DOHH2 (cell line): ENCODE measurements at regions not wholly inside any gene's neighbourhood (a gene's known extent, or its start where the extent isn't known, plus 50 kb on each side); places are given as distances from the start of the nearest gene placed in this dataset.

Source experiments
- H3F3A ChIP-seq: fragments of 200-600 bp; sonication (generic), shearing (Covaris generic); 2 replicates; pipeline ENCODE4 v1.6.0; 2016; ENCODE audit warnings: antibody characterized with exemption, mild to moderate bottlenecking; ENCODE audit not compliant: control insufficient read depth, insufficient read depth
- H3K27ac ChIP-seq: fragments of 200-600 bp; sonication (generic); 2 replicates; pipeline ENCODE4 v1.5.1; 2014; ENCODE audit warnings: low read depth, mild to moderate bottlenecking, low read length, moderate library complexity
- H3K27me3 ChIP-seq: fragments of 200-600 bp; sonication (generic); 2 replicates; pipeline ENCODE4 v1.6.1; 2014; ENCODE audit warnings: mild to moderate bottlenecking, low read length, mixed read lengths; ENCODE audit not compliant: control insufficient read depth
- H3K36me3 ChIP-seq: fragments of 200-600 bp; sonication (generic); 2 replicates; pipeline ENCODE4 v1.6.1; 2014; ENCODE audit warnings: mild to moderate bottlenecking, low read length, moderate library complexity, mixed read lengths; ENCODE audit not compliant: control insufficient read depth
- H3K4me1 ChIP-seq: fragments of 200-600 bp; sonication (generic); 2 replicates; pipeline ENCODE4 v1.6.1; 2014; ENCODE audit warnings: mild to moderate bottlenecking, low read length, mixed read lengths; ENCODE audit not compliant: control insufficient read depth
- H3K4me2 ChIP-seq: fragments of 200-600 bp; sonication (generic); 2 replicates; pipeline ENCODE4 v1.6.0; 2014; ENCODE audit warnings: mild to moderate bottlenecking, low read length, moderate library complexity
- H3K4me3 ChIP-seq: fragments of 200-600 bp; sonication (generic); 2 replicates; pipeline ENCODE4 v1.5.1; 2014; ENCODE audit warnings: mild to moderate bottlenecking, low read length, mixed read lengths
- H3K79me2 ChIP-seq: fragments of 200-600 bp; sonication (generic); 2 replicates; pipeline ENCODE4 v1.6.1; 2014; ENCODE audit warnings: mild to moderate bottlenecking, low read length, mixed read lengths; ENCODE audit not compliant: control insufficient read depth
- H3K9me2 ChIP-seq: fragments of 200-600 bp; sonication (generic); replicated peaks from 2 replicates; pipeline ENCODE4 v1.6.1; 2014; ENCODE audit warnings: mild to moderate bottlenecking, low read length, mixed read lengths; ENCODE audit not compliant: control insufficient read depth
- H3K9me3 ChIP-seq: fragments of 200-600 bp; sonication (generic); 2 replicates; pipeline ENCODE4 v1.6.1; 2014; ENCODE audit warnings: antibody characterized with exemption, low read length, mixed read lengths; ENCODE audit not compliant: control insufficient read depth, insufficient read depth
- H4K20me1 ChIP-seq: fragments of 200-600 bp; sonication (generic); 2 replicates; pipeline ENCODE4 v1.6.0; 2014; ENCODE audit warnings: low read depth, mild to moderate bottlenecking, antibody characterized with exemption, low read length, moderate library complexity; ENCODE audit not compliant: control insufficient read depth, insufficient read depth
- CTCF ChIP-seq: fragments of 200-600 bp; sonication (generic); IDR thresholded peaks from one replicate; pipeline ENCODE4 v1.5.1; 2014; ENCODE audit warnings: antibody characterized with exemption, mild to moderate bottlenecking, low read depth, low read length; ENCODE audit not compliant: poor library complexity, severe bottlenecking
- EZH2phosphoT487 ChIP-seq: fragments of 200-600 bp; sonication (generic); IDR thresholded peaks from 2 replicates; pipeline ENCODE4 v1.6.1; 2017; ENCODE audit warnings: borderline replicate concordance, mild to moderate bottlenecking, antibody characterized with exemption, low read length, moderate library complexity, mixed read lengths

- no peaks in the 10 kb centered on the region for H3K9me3 ChIP-seq
- H3F3A ChIP-seq: no peaks in the 10 kb centered on the region
- H3K4me2 ChIP-seq: no peak overlapping the region
- no peaks in the 10 kb centered on the region for H3K27me3 ChIP-seq
- no peaks in the 10 kb centered on the region for H4K20me1 ChIP-seq
- no peak overlapping the region for H3K4me3 ChIP-seq
- H3K4me1 ChIP-seq: no peaks in the 10 kb centered on the region
- no peak for TF ChIP-seq CTCF
- no peak for TF ChIP-seq EZH2phosphoT487
- H3K36me3 ChIP-seq: no peaks in the 10 kb centered on the region
- H3K27ac ChIP-seq: no peak overlapping the region
- no peaks in the 10 kb centered on the region for H3K9me2 ChIP-seq
- no peaks in the 10 kb centered on the region for H3K79me2 ChIP-seq
These were observed 71.1 kb downstream of the TRAM1L1 start for GRCh38 chr4:117014236-117014635.

GRCh38 chr4:117010671-117011070 is 74.7 kb downstream of the TRAM1L1 start:
- H3K9me3 ChIP-seq: no peaks in the 10 kb centered on the region
- TF ChIP-seq EZH2phosphoT487 (no peak), CTCF (no peak)
- no peaks in the 10 kb centered on the region for H3F3A ChIP-seq
- H3K9me2 ChIP-seq: no peaks in the 10 kb centered on the region
- no peak overlapping the region for H3K27ac ChIP-seq
- no peaks in the 10 kb centered on the region for H3K36me3 ChIP-seq
- no peak overlapping the region for H3K4me3 ChIP-seq
- no peak overlapping the region for H3K4me2 ChIP-seq
- no peaks in the 10 kb centered on the region for H3K4me1 ChIP-seq
- H3K27me3 ChIP-seq: no peaks in the 10 kb centered on the region
- H4K20me1 ChIP-seq: no peaks in the 10 kb centered on the region
- H3K79me2 ChIP-seq: no peaks in the 10 kb centered on the region

- no peaks in the 10 kb centered on the region for H4K20me1 ChIP-seq
These were observed 84.3 kb downstream of the TRAM1L1 start for GRCh38 chr4:117001077-117001476.

More at GRCh38 chr4:117001077-117001476, 84.3 kb downstream of the TRAM1L1 start:
- H3K79me2 ChIP-seq: no peaks in the 10 kb centered on the region
- H3K9me2 ChIP-seq: no peaks in the 10 kb centered on the region
- no peak overlapping the region for H3K4me2 ChIP-seq
- no peaks in the 10 kb centered on the region for H3F3A ChIP-seq
- no peaks in the 10 kb centered on the region for H3K36me3 ChIP-seq
- TF ChIP-seq EZH2phosphoT487 (no peak), CTCF (no peak)
- H3K4me1 ChIP-seq: no peaks in the 10 kb centered on the region
- no peak overlapping the region for H3K27ac ChIP-seq
- no peaks in the 10 kb centered on the region for H3K9me3 ChIP-seq
- H3K4me3 ChIP-seq: no peak overlapping the region
- no peaks in the 10 kb centered on the region for H3K27me3 ChIP-seq
